HG02588 (cell line): ENCODE measurements at regions not wholly inside any gene's neighbourhood (a gene's known extent, or its start where the extent isn't known, plus 50 kb on each side); places are given as distances from the start of the nearest gene placed in this dataset.
"Not testable (repeated sequence)": the region's sequence is repeated elsewhere in the genome, so short reads cannot be mapped to it uniquely, and the experiment has no call there.

Source experiments
- ATAC-seq: cut with Tn5 transposase; IDR thresholded peaks from one replicate; pipeline ENCODE4 v1.9.1; 2021; ENCODE audit warnings: mild to moderate bottlenecking, moderate library complexity; ENCODE audit not compliant: unreplicated experiment

DNA sequence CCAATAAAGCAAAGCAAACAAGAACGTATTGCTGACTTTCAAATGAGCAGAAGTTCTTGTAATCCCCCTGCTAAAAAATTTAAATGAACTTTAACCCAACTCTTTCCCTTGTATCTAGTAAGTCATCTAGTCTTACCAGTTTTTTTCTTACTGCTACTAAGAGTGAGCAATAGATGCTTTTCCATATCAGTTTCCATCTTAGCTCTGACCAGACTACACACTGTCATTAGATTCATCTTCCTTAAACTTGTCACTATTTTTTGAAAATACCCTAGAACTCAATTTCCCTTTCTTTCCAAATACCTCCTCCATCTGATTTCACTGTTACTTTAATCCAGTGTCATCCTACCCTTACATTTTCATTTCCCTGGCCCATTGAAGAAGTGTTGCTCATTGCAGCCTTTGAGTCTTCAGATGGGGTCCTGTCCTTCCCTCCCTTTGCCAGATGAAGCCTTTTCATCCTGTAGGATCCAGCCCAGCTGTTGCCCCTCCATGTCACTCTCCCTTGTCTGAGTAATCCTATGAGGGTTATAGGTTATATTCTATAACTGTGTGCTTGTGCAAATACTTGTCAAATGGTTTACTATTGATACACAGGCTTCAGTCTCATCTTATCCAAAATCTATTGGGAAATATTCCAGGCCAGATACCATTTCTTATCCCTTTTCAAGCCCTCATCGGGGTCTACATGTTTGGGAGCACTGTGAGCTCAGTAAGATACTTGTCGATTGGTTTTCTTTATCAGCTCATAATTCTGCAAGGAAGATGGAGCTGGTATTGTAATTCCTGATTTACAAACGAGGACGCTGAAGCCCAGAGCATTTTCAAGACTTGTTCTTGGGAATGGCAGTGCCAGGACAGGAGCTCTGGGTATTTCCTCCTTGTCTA lies 51.5 kb upstream of the ITGB1 start:
- ATAC-seq: no peak

- no peak for ATAC-seq
Observed at GRCh38 chr10:33008499-33009243, 50.6 kb upstream of the ITGB1 start.

DNA sequence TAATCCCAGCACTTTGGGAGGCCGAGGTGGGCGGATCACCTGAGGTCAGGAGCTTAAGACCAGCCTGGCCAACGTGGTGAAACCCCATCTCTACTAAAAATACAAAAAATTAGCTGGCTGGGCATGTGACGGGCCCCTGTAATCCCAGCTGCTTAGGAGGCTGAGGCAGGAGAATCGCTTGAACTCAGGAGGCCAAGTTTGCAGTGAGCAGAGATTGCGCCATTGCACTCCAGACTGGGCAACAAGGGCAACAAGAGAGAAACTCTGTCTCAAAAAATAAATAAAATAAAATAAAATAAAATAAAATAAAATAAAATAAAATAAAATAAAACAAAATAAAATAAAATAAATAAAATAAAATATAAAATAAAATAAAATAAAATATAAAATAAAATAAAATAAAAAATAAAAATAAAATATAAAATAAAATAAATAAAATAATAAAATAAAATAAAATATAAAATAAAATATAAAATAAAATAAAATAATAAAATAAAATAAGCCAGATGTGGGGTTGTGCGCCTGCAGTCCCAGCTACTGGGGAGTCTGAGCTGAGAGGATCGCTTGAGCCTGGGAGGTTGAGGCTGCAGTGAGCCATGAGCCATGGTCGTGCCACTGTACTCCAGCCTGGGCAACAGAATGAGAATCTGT lies 49.8 kb upstream of the ITGB1 start:
- not testable (repeated sequence) for ATAC-seq
